ENCODE measurements at regions not wholly inside any gene's neighbourhood (a gene's known extent, or its start where the extent isn't known, plus 50 kb on each side); places are given as distances from the start of the nearest gene placed in this dataset.

GRCh38 chr4:23061431-23061830 is 368.7 kb downstream of the GBA3 start:
- H3K9me3 Mint-ChIP-seq = no peaks in the 10 kb centered on the region
- no peak overlapping the region for H3K4me3 Mint-ChIP-seq
- CTCF ChIA-PET = no interaction called here
- H3K27ac Mint-ChIP-seq = no peak overlapping the region
- no peak for DNase-seq
- intact Hi-C loops (cut with micrococcal nuclease) = no loop called here
- no peaks in the 10 kb centered on the region for H3K4me1 Mint-ChIP-seq (ENCODE audit: low read depth)
- H3K27me3 Mint-ChIP-seq (ENCODE audit: low read depth) = no peaks in the 10 kb centered on the region
- H3K36me3 Mint-ChIP-seq (ENCODE audit: low read depth) = no peaks in the 10 kb centered on the region

- intact Hi-C loops (cut with micrococcal nuclease) = no loop called here
- DNase-seq = no peak
- no peak overlapping the region for H3K27ac Mint-ChIP-seq
- CTCF ChIA-PET = no interaction called here
- H3K36me3 Mint-ChIP-seq (ENCODE audit: low read depth) = no peaks in the 10 kb centered on the region
- no peak overlapping the region for H3K4me3 Mint-ChIP-seq
- H3K27me3 Mint-ChIP-seq (ENCODE audit: low read depth) = no peaks in the 10 kb centered on the region
- no peaks in the 10 kb centered on the region for H3K9me3 Mint-ChIP-seq
- no peaks in the 10 kb centered on the region for H3K4me1 Mint-ChIP-seq (ENCODE audit: low read depth)
Measured at GRCh38 chr4:23060776-23061175, 368.0 kb downstream of the GBA3 start.

GRCh38 chr4:23058165-23058776 is 365.5 kb downstream of the GBA3 start:
- H3K4me3 Mint-ChIP-seq = no peak overlapping the region
- no peaks in the 10 kb centered on the region for H3K4me1 Mint-ChIP-seq (ENCODE audit: low read depth)
- H3K9me3 Mint-ChIP-seq = no peaks in the 10 kb centered on the region
- no peaks in the 10 kb centered on the region for H3K27me3 Mint-ChIP-seq (ENCODE audit: low read depth)
- no peak for DNase-seq
- H3K27ac Mint-ChIP-seq = no peak overlapping the region
- CTCF ChIA-PET = no interaction called here
- intact Hi-C loops (cut with micrococcal nuclease) = no loop called here
- no peaks in the 10 kb centered on the region for H3K36me3 Mint-ChIP-seq (ENCODE audit: low read depth)

GRCh38 chr4:23041501-23041900 is 348.8 kb downstream of the GBA3 start:
- Mint-ChIP-seq H3K27ac (no peak overlapping the region), H3K36me3 (ENCODE audit: low read depth) (no peaks in the 10 kb centered on the region), H3K9me3 (no peaks in the 10 kb centered on the region), H3K4me3 (no peak overlapping the region), H3K27me3 (ENCODE audit: low read depth) (no peaks in the 10 kb centered on the region), H3K4me1 (ENCODE audit: low read depth) (no peaks in the 10 kb centered on the region)
- no peak for DNase-seq
- CTCF ChIA-PET = no interaction called here
- intact Hi-C loops (cut with micrococcal nuclease) = no loop called here

GRCh38 chr4:23040539-23040938 is 347.8 kb downstream of the GBA3 start:
- DNase-seq = no peak
- CTCF ChIA-PET = no interaction called here
- no peak overlapping the region for H3K27ac Mint-ChIP-seq
- no peaks in the 10 kb centered on the region for H3K27me3 Mint-ChIP-seq (ENCODE audit: low read depth)
- no peaks in the 10 kb centered on the region for H3K9me3 Mint-ChIP-seq
- no peak overlapping the region for H3K4me3 Mint-ChIP-seq
- H3K36me3 Mint-ChIP-seq (ENCODE audit: low read depth) = no peaks in the 10 kb centered on the region
- no peaks in the 10 kb centered on the region for H3K4me1 Mint-ChIP-seq (ENCODE audit: low read depth)
- intact Hi-C loops (cut with micrococcal nuclease) = no loop called here

- no peaks in the 10 kb centered on the region for H3K27me3 Mint-ChIP-seq (ENCODE audit: low read depth)
- H3K9me3 Mint-ChIP-seq = no peaks in the 10 kb centered on the region
- H3K4me1 Mint-ChIP-seq (ENCODE audit: low read depth) = no peaks in the 10 kb centered on the region
- no peak overlapping the region for H3K27ac Mint-ChIP-seq
- DNase-seq = no peak
- H3K4me3 Mint-ChIP-seq = no peak overlapping the region
- intact Hi-C loops (cut with micrococcal nuclease) = no loop called here
- H3K36me3 Mint-ChIP-seq (ENCODE audit: low read depth) = no peaks in the 10 kb centered on the region
- CTCF ChIA-PET = no interaction called here
Measured at GRCh38 chr4:23039818-23040217, 347.1 kb downstream of the GBA3 start.

GRCh38 chr4:23038626-23039491 is 346.1 kb downstream of the GBA3 start:
- Mint-ChIP-seq H3K36me3 (ENCODE audit: low read depth) (no peaks in the 10 kb centered on the region), H3K27ac (no peak overlapping the region), H3K27me3 (ENCODE audit: low read depth) (no peaks in the 10 kb centered on the region), H3K9me3 (no peaks in the 10 kb centered on the region), H3K4me3 (no peak overlapping the region), H3K4me1 (ENCODE audit: low read depth) (no peaks in the 10 kb centered on the region)
- CTCF ChIA-PET = no interaction called here
- no peak for DNase-seq
- intact Hi-C loops (cut with micrococcal nuclease) = no loop called here

GRCh38 chr4:23036921-23037495 is 344.3 kb downstream of the GBA3 start:
- H3K4me1 Mint-ChIP-seq (ENCODE audit: low read depth) = no peaks in the 10 kb centered on the region
- intact Hi-C loops (cut with micrococcal nuclease) = no loop called here
- DNase-seq = no peak
- no peaks in the 10 kb centered on the region for H3K36me3 Mint-ChIP-seq (ENCODE audit: low read depth)
- H3K27me3 Mint-ChIP-seq (ENCODE audit: low read depth) = no peaks in the 10 kb centered on the region
- H3K9me3 Mint-ChIP-seq = no peaks in the 10 kb centered on the region
- CTCF ChIA-PET = no interaction called here
- no peak overlapping the region for H3K27ac Mint-ChIP-seq
- no peak overlapping the region for H3K4me3 Mint-ChIP-seq

GRCh38 chr4:23036503-23036902 is 343.8 kb downstream of the GBA3 start:
- no peak overlapping the region for H3K4me3 Mint-ChIP-seq
- H3K9me3 Mint-ChIP-seq = no peaks in the 10 kb centered on the region
- no peak for DNase-seq
- H3K27me3 Mint-ChIP-seq (ENCODE audit: low read depth) = no peaks in the 10 kb centered on the region
- intact Hi-C loops (cut with micrococcal nuclease) = no loop called here
- CTCF ChIA-PET = no interaction called here
- H3K4me1 Mint-ChIP-seq (ENCODE audit: low read depth) = no peaks in the 10 kb centered on the region
- H3K27ac Mint-ChIP-seq = no peak overlapping the region
- H3K36me3 Mint-ChIP-seq (ENCODE audit: low read depth) = no peaks in the 10 kb centered on the region

- intact Hi-C loops (cut with micrococcal nuclease) = no loop called here
- H3K4me3 Mint-ChIP-seq = no peak overlapping the region
- no peak overlapping the region for H3K27ac Mint-ChIP-seq
- DNase-seq = no peak
- no peaks in the 10 kb centered on the region for H3K9me3 Mint-ChIP-seq
- CTCF ChIA-PET = no interaction called here
- H3K27me3 Mint-ChIP-seq (ENCODE audit: low read depth) = no peaks in the 10 kb centered on the region
- no peaks in the 10 kb centered on the region for H3K4me1 Mint-ChIP-seq (ENCODE audit: low read depth)
- no peaks in the 10 kb centered on the region for H3K36me3 Mint-ChIP-seq (ENCODE audit: low read depth)
Measured at GRCh38 chr4:23035521-23036056, 342.9 kb downstream of the GBA3 start.

GRCh38 chr4:23034731-23035130 is 342.0 kb downstream of the GBA3 start:
- Mint-ChIP-seq H3K27me3 (ENCODE audit: low read depth) (no peaks in the 10 kb centered on the region), H3K27ac (no peak overlapping the region), H3K4me3 (no peak overlapping the region), H3K4me1 (ENCODE audit: low read depth) (no peaks in the 10 kb centered on the region), H3K9me3 (no peaks in the 10 kb centered on the region), H3K36me3 (ENCODE audit: low read depth) (no peaks in the 10 kb centered on the region)
- CTCF ChIA-PET = no interaction called here
- DNase-seq = no peak
- intact Hi-C loops (cut with micrococcal nuclease) = no loop called here

GRCh38 chr4:23033796-23034195 is 341.1 kb downstream of the GBA3 start:
- CTCF ChIA-PET = no interaction called here
- no peak overlapping the region for H3K27ac Mint-ChIP-seq

GRCh38 chr4:23028875-23029274 is 336.1 kb downstream of the GBA3 start:
- CTCF ChIA-PET = no interaction called here
- H3K36me3 Mint-ChIP-seq (ENCODE audit: low read depth) = no peaks in the 10 kb centered on the region
- H3K4me1 Mint-ChIP-seq (ENCODE audit: low read depth) = no peaks in the 10 kb centered on the region
- no peak overlapping the region for H3K27ac Mint-ChIP-seq
- H3K9me3 Mint-ChIP-seq = no peaks in the 10 kb centered on the region
- no peaks in the 10 kb centered on the region for H3K27me3 Mint-ChIP-seq (ENCODE audit: low read depth)
- intact Hi-C loops (cut with micrococcal nuclease) = no loop called here
- H3K4me3 Mint-ChIP-seq = no peak overlapping the region
- no peak for DNase-seq

More at GRCh38 chr4:23033796-23034195, 341.1 kb downstream of the GBA3 start:
- DNase-seq = no peak
- intact Hi-C loops (cut with micrococcal nuclease) = no loop called here
- no peaks in the 10 kb centered on the region for H3K9me3 Mint-ChIP-seq
- H3K27me3 Mint-ChIP-seq (ENCODE audit: low read depth) = no peaks in the 10 kb centered on the region
- no peaks in the 10 kb centered on the region for H3K4me1 Mint-ChIP-seq (ENCODE audit: low read depth)
- H3K36me3 Mint-ChIP-seq (ENCODE audit: low read depth) = no peaks in the 10 kb centered on the region
- no peak overlapping the region for H3K4me3 Mint-ChIP-seq
